Spleen (tissue), 7 donors: ENCODE measurements at regions not wholly inside any gene's neighbourhood (a gene's known extent, or its start where the extent isn't known, plus 50 kb on each side); places are given as distances from the start of the nearest gene placed in this dataset.

Source experiments
- CTCF ChIP-seq, 11 experiments: fragments of 200-600 bp in 7 of 11; fragments of 450-650 bp in 4 of 11; sonication (generic) in 4 of 11; IDR thresholded peaks in 8 of 11; conservative IDR thresholded peaks in 3 of 11; 1 replicate in 7 of 11; 2 replicates in 4 of 11; pipeline versions ENCODE4 v1.4.0 to v1.8.0; 2016 to 2021; ENCODE audit warnings: antibody characterized with exemption in 11 of 11, inconsistent platforms in 4 of 11, mild to moderate bottlenecking in 1 of 11
- POLR2A ChIP-seq, 3 donors: fragments of 450-650 bp; IDR thresholded peaks; one replicate each; pipeline ENCODE4 v1.5.1; 2017; ENCODE audit warnings: antibody characterized with exemption in 3 of 3, mild to moderate bottlenecking in 1 of 3
- POLR2AphosphoS5 ChIP-seq, 3 donors: sonication (generic); formaldehyde crosslinking; IDR thresholded peaks; one replicate each; pipeline ENCODE4 v1.5.1; 2017; ENCODE audit warnings: antibody characterized with exemption in 3 of 3
- donor health status: DM: no; HTN: no; CAD: no; lungs with moderate emphysema.
- donor health status: DM: no; HTN: no; CAD: no.
- donor health status: DM: no; HTN: no; CAD: no.

DNA sequence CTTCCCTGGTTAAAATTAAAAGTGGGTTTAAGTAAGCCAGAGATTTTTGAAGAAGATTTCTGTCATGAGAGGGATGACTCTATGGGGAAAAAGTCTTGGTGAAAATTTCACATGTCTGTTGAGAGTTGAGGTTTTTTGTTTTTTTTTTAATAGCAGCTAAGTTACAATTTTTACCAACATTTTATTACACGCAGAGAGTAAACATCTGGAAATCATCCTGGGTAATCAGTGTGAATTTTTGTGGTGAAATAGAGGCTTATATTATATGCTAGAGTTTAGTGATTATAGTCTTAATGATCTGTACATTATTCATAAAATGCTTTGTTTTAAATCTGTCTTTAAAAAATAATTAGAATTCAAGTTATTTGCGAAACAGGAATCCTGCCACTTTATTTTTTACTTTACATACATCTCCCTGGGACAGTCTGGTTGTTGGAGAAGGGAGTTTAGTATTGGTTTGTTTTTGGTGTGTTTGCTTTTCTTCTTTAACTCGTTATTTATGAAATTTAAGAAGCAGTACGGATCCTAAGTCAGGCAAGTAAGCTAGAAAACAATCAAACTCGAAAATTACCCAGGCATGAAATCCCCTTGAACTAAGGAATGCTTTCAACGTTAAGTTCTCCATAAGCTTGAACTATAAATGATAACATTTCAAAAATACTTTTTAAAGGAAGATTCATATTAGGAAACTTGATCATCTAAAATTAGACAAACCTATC is 143.4 kb upstream of the TSC22D2 start:
- TF ChIP-seq CTCF (IDR thresholded peaks at IDR 0.05 in 8 of 11, conservative IDR thresholded peaks at IDR 0.05 in 3 of 11) (no peak), POLR2A (IDR thresholded peaks at IDR 0.05) (no peak), POLR2AphosphoS5 (IDR thresholded peaks at IDR 0.05) (no peak)
